Stimulated activated memory B cell treated with anti-CD40 and anti-IgM and Interleukin-4, amounts not matched to agents 10 μg/mL and 1 μg/mL and 100 μg/mL, for 72 hours (primary cell): ENCODE measurements at regions not wholly inside any gene's neighbourhood (a gene's known extent, or its start where the extent isn't known, plus 50 kb on each side); places are given as distances from the start of the nearest gene placed in this dataset.
"Not testable (repeated sequence)": the region's sequence is repeated elsewhere in the genome, so short reads cannot be mapped to it uniquely, and the experiment has no call there.

ENCODE experiments used
- ATAC-seq: fragments of 150-1000 bp; cut with Tn5 transposase; 2 replicates; pipeline ENCODE4 v1.10.0; 2021
- H3K27ac Mint-ChIP-seq: one replicate; pipeline ENCODE4 v1.8.0; 2022; ENCODE audit warnings: mild to moderate bottlenecking, mixed read lengths
- H3K27me3 Mint-ChIP-seq: one replicate; pipeline ENCODE4 v1.8.0; 2022; ENCODE audit warnings: mixed read lengths
- H3K36me3 Mint-ChIP-seq: one replicate; pipeline ENCODE4 v1.8.0; 2022; ENCODE audit warnings: mixed read lengths
- H3K4me1 Mint-ChIP-seq: one replicate; pipeline ENCODE4 v1.8.0; 2022; ENCODE audit warnings: mixed read lengths
- H3K4me3 Mint-ChIP-seq: one replicate; pipeline ENCODE4 v1.8.0; 2022; ENCODE audit warnings: mild to moderate bottlenecking, moderate library complexity, mixed read lengths
- H3K9me3 Mint-ChIP-seq: one replicate; pipeline ENCODE4 v1.8.0; 2022; ENCODE audit warnings: mixed read lengths

DNA sequence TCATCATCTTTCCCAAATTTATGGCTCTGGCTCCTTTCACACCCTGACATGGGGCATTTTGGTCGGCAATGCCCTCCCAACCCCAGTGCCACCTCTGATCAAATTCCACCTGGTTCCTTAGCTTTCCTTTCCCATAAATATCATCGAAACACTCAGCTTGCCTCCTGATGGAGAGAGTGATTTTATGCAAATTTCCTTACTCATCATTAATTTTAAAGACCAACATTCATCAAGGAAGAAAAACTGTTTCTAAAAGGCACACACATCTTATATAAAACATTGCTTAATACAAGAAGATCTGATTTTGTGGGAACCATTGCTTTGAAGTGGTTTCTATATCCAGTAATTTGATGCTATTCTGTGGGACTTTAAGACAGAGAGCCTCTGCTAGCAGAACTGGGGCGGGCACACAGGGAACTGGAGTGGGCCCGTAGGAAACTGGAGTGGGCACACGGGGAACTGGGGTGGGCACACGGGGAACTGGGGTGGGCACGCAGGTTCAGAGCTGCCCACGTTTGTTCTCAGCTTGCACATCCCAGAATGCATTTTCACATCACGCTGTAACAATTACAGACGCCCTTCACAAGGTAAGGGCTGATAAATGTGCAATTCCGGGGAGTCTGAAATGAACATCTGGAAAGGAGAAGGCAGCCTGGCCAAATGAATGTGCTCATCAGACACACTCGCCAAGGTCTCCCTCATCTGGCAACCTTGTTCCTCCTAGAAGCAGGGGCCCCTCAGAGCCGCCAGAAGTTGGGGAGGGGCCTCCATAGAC is 174.2 kb downstream of the RTP5 start:
- peaks cover 3% of the 10 kb centered on the region for H3K9me3 Mint-ChIP-seq
- no peak for ATAC-seq
- H3K36me3 Mint-ChIP-seq, result no peaks in the 10 kb centered on the region
- H3K4me3 Mint-ChIP-seq, result no peak overlapping the region
- peaks cover 42% of the 10 kb centered on the region for H3K27me3 Mint-ChIP-seq
- H3K4me1 Mint-ChIP-seq, result no peaks in the 10 kb centered on the region
- H3K27ac Mint-ChIP-seq, result no peak overlapping the region

DNA sequence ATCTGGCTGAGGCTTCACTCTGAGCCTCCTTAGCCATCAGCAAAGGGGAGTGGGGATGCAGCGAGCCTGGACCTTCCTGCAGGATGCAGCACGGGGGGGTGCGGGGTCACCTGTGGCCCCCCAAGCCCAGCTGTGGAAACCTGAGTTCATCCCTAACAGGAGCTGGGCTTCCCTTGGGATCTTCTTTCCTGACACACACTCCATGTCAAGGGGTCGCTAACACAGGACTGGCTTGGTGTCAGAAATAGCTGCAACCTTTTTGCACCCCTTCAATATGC is 174.7 kb downstream of the RTP5 start:
- no peak for ATAC-seq
- no peak overlapping the region for H3K4me3 Mint-ChIP-seq
- no peaks in the 10 kb centered on the region for H3K36me3 Mint-ChIP-seq
- H3K27ac Mint-ChIP-seq, result no peak overlapping the region
- peaks cover 3% of the 10 kb centered on the region for H3K9me3 Mint-ChIP-seq
- H3K27me3 Mint-ChIP-seq, result peaks cover 38% of the 10 kb centered on the region
- H3K4me1 Mint-ChIP-seq, result no peaks in the 10 kb centered on the region

DNA sequence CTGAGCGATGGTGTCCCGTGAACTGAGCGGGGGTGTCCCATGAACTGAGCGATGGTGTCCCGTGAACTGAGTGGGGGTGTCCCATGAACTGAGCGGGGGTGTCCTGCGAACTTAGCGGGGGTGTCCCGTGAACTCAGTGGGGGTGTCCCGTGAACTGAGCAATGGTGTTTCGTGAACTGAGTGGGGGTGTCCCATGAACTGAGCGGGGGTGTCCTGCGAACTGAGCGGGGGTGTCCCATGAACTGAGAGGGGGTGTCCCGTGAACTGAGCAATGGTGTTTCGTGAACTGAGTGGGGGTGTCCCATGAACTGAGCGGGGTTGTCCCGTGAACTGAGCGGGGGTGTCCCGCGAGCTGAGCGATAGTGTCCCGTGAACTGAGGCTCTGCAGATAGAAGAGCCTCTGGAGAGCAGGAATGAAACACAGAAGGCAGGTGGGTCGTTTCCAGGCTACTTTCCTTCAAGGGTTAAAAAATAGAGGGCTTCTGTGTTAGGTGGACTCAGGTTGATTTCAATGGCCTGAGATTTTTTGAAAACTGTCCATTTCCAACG is 176.1 kb downstream of the RTP5 start:
- H3K4me3 Mint-ChIP-seq, ATAC-seq, H3K27ac Mint-ChIP-seq, H3K9me3 Mint-ChIP-seq, H3K4me1 Mint-ChIP-seq, H3K36me3 Mint-ChIP-seq: not testable (repeated sequence)
- peaks cover 28% of the 10 kb centered on the region for H3K27me3 Mint-ChIP-seq

DNA sequence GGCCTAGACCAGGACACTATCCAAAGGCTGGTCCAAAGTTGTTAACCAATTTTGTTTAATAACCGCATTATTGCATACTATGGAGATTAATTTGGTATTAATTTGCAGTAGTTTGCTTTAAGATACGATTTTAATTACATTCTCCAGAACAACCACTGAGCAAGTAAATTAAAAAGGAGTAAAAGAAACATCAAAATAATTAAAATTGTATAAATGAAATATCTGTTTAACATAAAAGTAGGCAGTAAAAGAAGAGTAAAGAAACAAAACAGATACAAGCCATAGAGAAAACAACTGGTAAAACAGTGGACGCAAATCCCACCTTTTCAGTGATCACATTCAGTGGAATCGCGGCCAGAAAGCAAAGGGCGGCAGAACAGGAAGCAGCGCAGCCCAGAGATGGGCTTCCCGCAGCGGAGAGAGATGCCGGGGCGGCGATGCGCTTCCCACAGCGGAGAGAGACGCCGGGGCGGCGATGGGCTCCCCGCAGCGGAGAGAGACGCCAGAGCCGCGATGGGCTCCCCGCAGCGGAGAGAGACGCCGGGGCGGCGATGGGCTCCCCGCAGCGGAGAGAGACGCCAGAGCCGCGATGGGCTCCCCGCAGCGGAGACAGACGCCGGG is 176.8 kb downstream of the RTP5 start:
- Mint-ChIP-seq H3K27ac (no peak overlapping the region), H3K4me1 (no peaks in the 10 kb centered on the region), H3K4me3 (no peak overlapping the region), H3K36me3 (no peaks in the 10 kb centered on the region), H3K27me3 (peaks cover 26% of the 10 kb centered on the region), H3K9me3 (peaks cover 6% of the 10 kb centered on the region)
- ATAC-seq, result no peak

DNA sequence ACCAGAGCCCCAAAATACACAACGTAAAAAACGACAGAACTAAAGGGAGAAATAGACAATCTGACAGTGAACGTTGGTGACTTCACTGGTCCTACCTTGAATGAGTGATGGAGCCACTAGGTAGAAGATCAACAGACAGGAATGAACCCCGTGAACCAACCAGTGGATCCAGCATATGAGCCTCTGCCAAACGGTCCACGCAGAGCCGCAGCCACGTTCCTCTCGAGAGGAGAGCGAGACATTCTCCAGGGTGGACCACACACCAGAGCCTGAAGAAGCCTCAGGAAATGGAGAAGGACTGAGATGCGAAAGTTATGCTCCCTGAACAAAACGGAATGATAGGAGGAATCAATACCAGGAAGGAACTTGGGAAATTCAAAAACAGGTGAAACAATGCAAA is 178.4 kb downstream of the RTP5 start:
- H3K9me3 Mint-ChIP-seq, result peaks cover 3% of the 10 kb centered on the region
- H3K27ac Mint-ChIP-seq, result no peak overlapping the region
- ATAC-seq, result no peak
- H3K27me3 Mint-ChIP-seq, result peaks cover 9% of the 10 kb centered on the region
- no peaks in the 10 kb centered on the region for H3K36me3 Mint-ChIP-seq
- H3K4me1 Mint-ChIP-seq, result no peaks in the 10 kb centered on the region
- H3K4me3 Mint-ChIP-seq, result no peak overlapping the region

DNA sequence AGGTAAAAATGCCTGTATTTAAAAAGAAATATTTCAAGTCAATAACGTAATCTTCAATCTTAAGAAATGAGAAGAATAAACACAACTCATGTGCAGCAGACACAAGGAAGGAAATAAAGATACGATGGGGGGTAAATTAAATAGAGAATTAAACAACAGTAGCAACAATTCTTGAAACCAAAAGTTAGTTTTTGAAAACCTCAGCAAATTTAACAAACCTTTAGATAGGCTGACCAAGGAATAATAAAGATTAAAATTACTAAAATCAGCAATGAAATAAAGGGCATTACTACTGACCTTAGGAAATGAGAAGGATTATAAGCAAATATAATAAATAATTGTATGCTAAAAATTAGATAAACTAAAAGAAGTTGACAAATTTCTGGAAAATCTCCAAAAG is 178.9 kb downstream of the RTP5 start:
- peaks cover 4% of the 10 kb centered on the region for H3K27me3 Mint-ChIP-seq
- H3K4me3 Mint-ChIP-seq, result no peak overlapping the region
- H3K36me3 Mint-ChIP-seq, result no peaks in the 10 kb centered on the region
- H3K9me3 Mint-ChIP-seq, result peaks cover 3% of the 10 kb centered on the region
- H3K27ac Mint-ChIP-seq, result no peak overlapping the region
- no peaks in the 10 kb centered on the region for H3K4me1 Mint-ChIP-seq
- ATAC-seq, result no peak

DNA sequence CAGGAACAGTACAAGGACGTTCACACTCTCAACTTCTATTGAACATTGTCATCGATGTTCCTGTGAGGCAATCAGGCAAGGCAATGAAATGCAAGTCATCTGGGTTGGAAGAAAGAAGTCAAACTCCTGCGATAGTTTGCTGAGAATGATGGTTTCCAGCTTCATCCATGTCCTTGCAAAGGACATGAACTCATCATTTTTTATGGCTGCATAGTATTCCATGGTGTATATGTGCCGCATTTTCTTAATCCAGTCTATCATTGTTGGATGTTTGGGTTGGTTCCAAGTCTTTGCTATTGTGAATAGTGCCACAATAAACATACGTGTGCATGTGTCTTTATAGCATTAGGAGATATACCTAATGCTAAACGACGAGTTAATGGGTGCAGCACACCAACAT is 180.0 kb downstream of the RTP5 start:
- not testable (repeated sequence) for H3K4me1 Mint-ChIP-seq, H3K27me3 Mint-ChIP-seq, H3K9me3 Mint-ChIP-seq, H3K36me3 Mint-ChIP-seq, H3K4me3 Mint-ChIP-seq, H3K27ac Mint-ChIP-seq, ATAC-seq

DNA sequence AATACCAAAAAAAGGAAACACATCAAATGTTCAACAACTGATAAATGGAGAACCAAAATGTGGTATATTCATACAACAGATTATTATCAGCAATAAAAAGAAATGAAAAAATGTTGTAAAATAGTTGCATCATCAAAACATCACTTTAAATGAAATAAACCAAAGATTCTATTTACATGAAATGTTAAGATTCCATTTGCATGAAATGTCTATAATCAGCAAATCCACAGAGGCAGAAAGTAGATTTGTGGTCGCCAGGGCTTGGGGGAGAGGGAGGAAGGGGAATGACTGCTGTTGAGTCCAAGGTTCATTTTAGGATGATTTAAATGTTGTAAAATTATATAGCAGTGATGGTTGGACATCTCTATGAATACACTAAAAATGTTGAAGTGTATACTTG is 181.9 kb downstream of the RTP5 start:
- Mint-ChIP-seq H3K4me3 (no peak overlapping the region), H3K9me3 (peaks cover 3% of the 10 kb centered on the region), H3K36me3 (no peaks in the 10 kb centered on the region), H3K4me1 (no peaks in the 10 kb centered on the region), H3K27ac (no peak overlapping the region), H3K27me3 (peaks cover 11% of the 10 kb centered on the region)
- ATAC-seq, result no peak

DNA sequence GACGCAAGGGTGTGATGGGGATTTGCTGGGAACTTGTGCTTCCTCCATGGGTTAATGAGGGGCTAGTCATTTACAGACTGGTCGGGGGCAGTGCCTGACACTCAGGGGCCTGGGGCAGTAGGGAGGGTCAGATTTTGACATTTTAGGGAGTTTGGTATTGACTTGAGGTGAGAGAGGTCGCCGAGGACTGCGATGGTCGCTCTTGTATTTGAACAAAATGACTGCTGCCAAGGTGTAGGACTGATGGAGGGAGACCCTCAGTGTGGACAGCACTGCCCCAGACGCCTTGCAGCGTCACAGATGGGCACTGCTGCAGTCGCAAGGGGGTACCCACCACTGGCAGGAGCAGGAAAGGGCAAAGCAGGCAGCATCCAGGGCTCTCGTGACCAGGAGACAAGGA is 182.9 kb downstream of the RTP5 start:
- Mint-ChIP-seq H3K36me3 (no peaks in the 10 kb centered on the region), H3K4me1 (no peaks in the 10 kb centered on the region), H3K9me3 (peaks cover 3% of the 10 kb centered on the region), H3K27ac (no peak overlapping the region), H3K27me3 (peaks cover 20% of the 10 kb centered on the region), H3K4me3 (no peak overlapping the region)
- no peak for ATAC-seq

DNA sequence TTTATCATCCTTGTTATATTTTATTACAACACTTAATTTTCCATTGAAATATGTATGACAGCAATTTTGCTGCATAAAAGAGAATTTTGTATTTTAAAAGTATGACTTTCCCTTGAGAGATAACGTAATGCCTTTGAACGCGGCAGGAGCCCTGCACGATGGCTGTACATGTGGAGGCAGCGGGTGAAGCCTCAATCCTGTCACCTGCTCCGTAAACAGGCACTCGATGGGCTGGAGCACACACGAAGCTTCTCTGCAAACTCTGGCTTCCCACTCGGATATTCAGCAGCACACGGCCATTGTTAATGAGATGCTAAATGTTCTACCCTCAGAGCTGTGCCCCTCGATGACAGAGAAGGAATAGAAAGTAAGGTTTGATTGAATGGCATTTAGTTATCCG is 184.4 kb downstream of the RTP5 start:
- no peak for ATAC-seq
- no peak overlapping the region for H3K4me3 Mint-ChIP-seq
- no peak overlapping the region for H3K27ac Mint-ChIP-seq
- H3K36me3 Mint-ChIP-seq, result no peaks in the 10 kb centered on the region
- peaks cover 3% of the 10 kb centered on the region for H3K9me3 Mint-ChIP-seq
- H3K4me1 Mint-ChIP-seq, result no peaks in the 10 kb centered on the region
- peaks cover 35% of the 10 kb centered on the region for H3K27me3 Mint-ChIP-seq

DNA sequence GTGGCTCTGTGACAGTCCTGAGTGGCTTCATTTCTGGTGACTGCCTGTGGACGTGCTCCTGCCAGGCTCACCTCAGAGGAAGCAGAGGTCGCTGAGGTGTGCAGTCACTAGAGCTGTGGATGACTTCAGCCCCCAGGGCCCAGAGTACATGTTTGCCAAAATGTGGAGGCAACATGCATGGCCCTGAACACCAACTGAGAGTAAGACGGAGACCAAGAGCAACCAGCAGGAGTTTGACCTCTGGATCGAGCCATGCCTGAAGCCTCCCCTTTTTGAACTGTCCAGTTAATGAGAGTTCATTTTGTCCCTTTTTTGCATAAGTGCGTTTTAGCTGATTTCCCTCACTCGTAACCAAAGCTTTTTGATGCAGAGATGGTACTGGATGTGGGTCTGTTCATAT is 184.9 kb downstream of the RTP5 start:
- Mint-ChIP-seq H3K9me3 (peaks cover 1% of the 10 kb centered on the region), H3K4me3 (no peak overlapping the region), H3K27ac (no peak overlapping the region), H3K36me3 (no peaks in the 10 kb centered on the region), H3K27me3 (peaks cover 36% of the 10 kb centered on the region), H3K4me1 (no peaks in the 10 kb centered on the region)
- ATAC-seq, result no peak

DNA sequence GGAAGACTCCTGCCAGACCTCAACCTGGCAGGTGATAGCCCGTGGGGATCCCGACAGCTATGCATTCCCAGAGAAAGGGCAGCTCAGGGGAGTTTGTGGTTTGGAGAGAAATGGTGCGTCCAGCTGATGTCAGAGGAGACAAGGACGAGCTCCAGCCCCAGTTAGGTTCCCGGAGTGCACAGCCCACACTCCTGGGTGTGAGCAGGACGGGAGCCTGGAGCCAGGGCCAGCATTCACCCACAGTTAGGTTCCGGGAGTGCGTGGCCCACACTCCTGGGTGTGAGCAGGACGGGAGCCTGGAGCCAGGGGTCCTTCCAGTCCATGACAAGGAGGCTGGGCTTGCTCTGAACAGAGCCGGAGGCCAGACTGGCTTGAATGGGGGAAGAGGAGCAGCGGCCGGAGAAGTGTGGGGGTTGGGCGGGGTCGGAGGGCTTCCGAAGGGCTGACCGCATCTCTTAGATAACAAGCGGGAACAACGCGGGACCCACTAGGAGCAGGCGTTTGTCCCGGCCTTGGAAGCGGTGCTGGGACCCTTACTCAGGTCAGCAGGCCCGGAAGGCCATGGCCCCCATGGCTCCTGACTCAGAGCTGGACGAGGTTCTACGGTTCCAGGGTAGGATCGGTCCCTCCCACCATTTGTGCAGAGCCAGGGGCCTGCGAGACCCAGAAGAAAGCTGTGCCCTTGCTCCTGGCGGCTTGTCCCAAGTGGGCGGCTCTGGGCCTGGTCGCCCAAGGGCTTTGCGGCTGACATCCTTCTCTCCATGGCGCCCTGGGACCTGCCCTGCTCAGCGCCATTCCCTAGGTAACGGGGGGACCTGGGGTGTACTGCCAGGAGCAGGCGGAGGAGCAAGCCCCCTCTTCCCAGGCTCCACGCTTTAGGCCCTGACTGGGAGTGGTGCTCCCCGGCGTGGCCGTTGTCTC is 185.6 kb downstream of the RTP5 start:
- Mint-ChIP-seq H3K4me1 (no peaks in the 10 kb centered on the region), H3K4me3 (no peak overlapping the region), H3K9me3 (no peaks in the 10 kb centered on the region), H3K27ac (no peak overlapping the region), H3K36me3 (no peaks in the 10 kb centered on the region), H3K27me3 (peaks cover 36% of the 10 kb centered on the region)
- ATAC-seq, result no peak

DNA sequence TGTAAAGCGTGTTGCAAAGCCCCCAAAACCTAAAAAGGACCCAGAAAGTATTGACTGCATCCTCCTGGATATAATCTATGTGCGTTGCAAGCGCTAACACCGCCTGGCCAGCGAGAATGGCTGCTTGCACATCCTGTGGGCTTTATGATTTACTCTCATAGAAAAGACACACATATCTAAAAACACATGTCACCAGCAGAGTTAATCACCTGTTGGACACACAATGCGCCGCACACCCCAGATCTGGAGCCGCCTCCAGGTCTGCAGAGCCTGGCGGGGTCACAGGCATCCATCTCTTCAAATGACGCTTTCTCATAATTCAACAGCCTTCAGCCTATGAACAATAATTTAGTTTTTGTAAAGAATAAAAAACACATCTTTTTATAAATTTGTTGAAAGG is 186.5 kb downstream of the RTP5 start:
- Mint-ChIP-seq H3K9me3 (no peaks in the 10 kb centered on the region), H3K4me3 (no peak overlapping the region), H3K27me3 (peaks cover 36% of the 10 kb centered on the region), H3K4me1 (no peaks in the 10 kb centered on the region), H3K36me3 (no peaks in the 10 kb centered on the region), H3K27ac (no peak overlapping the region)
- ATAC-seq, result no peak

DNA sequence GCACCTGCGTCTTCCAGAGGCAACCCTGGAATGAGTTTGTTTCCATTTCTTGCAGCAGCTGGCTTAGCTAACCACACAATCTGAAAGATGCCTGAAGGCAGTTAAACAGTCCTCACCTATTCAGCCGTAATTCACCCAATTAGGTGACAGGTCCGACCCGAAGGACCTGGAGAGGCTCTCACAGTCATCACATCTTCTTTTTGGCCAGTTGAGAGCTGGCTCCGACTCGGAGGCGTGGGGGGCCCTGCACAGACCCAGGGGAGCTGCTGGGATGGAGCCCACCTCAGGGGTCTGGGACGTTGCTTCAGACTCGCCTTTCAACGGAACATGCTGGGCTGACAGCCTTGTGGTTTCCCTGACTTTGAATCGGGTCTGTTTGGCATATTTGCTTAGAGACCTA is 187.3 kb downstream of the RTP5 start:
- H3K27me3 Mint-ChIP-seq, result peaks cover 36% of the 10 kb centered on the region
- no peak overlapping the region for H3K4me3 Mint-ChIP-seq
- no peak overlapping the region for H3K27ac Mint-ChIP-seq

DNA sequence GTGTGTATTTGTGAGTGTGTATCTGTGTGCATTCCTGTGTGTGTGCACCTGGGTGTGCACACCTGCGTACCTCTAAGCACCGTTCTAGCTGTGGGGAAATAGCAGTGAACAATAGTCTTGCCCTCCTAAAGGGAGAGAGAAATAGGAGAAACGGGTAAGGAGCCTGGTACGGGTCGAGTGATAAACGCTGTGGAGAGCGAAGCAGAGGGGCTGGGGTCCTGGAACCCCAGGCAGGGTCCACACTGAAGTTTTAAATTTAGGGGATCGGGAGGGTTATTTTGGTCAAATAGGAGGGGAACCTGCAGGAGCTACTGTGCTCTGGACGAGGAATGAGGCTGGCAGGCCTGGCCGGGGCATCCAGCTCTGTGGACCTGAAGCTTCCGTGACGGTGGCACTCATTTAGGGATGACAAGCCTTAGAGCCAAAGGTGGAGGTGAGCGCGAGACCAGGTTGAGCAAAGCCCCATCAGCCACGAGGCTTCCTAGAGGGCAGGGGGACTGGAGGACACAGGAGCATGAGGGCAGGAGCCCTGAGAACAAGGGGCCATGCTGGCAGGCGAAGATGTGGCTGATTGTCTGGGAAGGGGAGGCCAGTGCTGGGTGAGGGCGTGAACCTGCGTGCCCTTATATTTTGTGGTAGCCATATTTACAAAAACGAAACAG is 188.0 kb downstream of the RTP5 start:
- Mint-ChIP-seq H3K27me3 (peaks cover 36% of the 10 kb centered on the region), H3K9me3 (no peaks in the 10 kb centered on the region), H3K36me3 (no peaks in the 10 kb centered on the region), H3K27ac (no peak overlapping the region), H3K4me3 (no peak overlapping the region), H3K4me1 (no peaks in the 10 kb centered on the region)
- ATAC-seq, result no peak

More for the DNA sequence above, 187.3 kb downstream of the RTP5 start:
- Mint-ChIP-seq H3K4me1 (no peaks in the 10 kb centered on the region), H3K9me3 (no peaks in the 10 kb centered on the region), H3K36me3 (no peaks in the 10 kb centered on the region)
- no peak for ATAC-seq
